ENCODE measurements at regions not wholly inside any gene's neighbourhood (a gene's known extent, or its start where the extent isn't known, plus 50 kb on each side); places are given as distances from the start of the nearest gene placed in this dataset.

GRCh38 chr5:98514215-98514614 is 259.2 kb upstream of the RGMB start:
- no peaks in the 10 kb centered on the region for H3K36me3 ChIP-seq
- intact Hi-C loops (cut with DNase I; ENCODE audit: low total_unique reads) = no loop called here
- no peak for ATAC-seq
- H3K4me3 ChIP-seq = no peak overlapping the region
- no peak overlapping the region for H3K27ac ChIP-seq
- no peaks in the 10 kb centered on the region for H3K9me3 ChIP-seq
- in situ Hi-C loops (cut with MboI; ENCODE audit: low sequenced_read_pairs in 4 of 4) = no loop called here
- H3K27me3 ChIP-seq = no peaks in the 10 kb centered on the region
- TF ChIP-seq POLR2A (IDR thresholded peaks at IDR 0.05) = no peak
- TF ChIP-seq CTCF (IDR thresholded peaks at IDR 0.05 in 4 of 5, conservative IDR thresholded peaks at IDR 0.05 in 1 of 5) = no peak
- no peak for DNase-seq
- no peaks in the 10 kb centered on the region for H3K4me1 ChIP-seq

- ATAC-seq (no peak), DNase-seq (no peak)
- H3K9me3 ChIP-seq = no peaks in the 10 kb centered on the region
- intact Hi-C loops (cut with DNase I; ENCODE audit: low total_unique reads) = no loop called here
- no peak overlapping the region for H3K27ac ChIP-seq
- no peaks in the 10 kb centered on the region for H3K36me3 ChIP-seq
- TF ChIP-seq POLR2A (IDR thresholded peaks at IDR 0.05) (no peak), CTCF (IDR thresholded peaks at IDR 0.05 in 4 of 5, conservative IDR thresholded peaks at IDR 0.05 in 1 of 5) (no peak)
- H3K27me3 ChIP-seq = no peaks in the 10 kb centered on the region
- H3K4me1 ChIP-seq = no peaks in the 10 kb centered on the region
- in situ Hi-C loops (cut with MboI; ENCODE audit: low sequenced_read_pairs in 4 of 4) = no loop called here
- H3K4me3 ChIP-seq = no peak overlapping the region
These were observed 256.8 kb upstream of the RGMB start for GRCh38 chr5:98516701-98517100.

GRCh38 chr5:98517560-98518366 is 255.7 kb upstream of the RGMB start:
- ATAC-seq (no peak), DNase-seq (no peak)
- Histone ChIP-seq H3K4me3 (no peak overlapping the region), H3K27ac (no peak overlapping the region), H3K27me3 (no peaks in the 10 kb centered on the region), H3K9me3 (no peaks in the 10 kb centered on the region), H3K36me3 (no peaks in the 10 kb centered on the region), H3K4me1 (no peaks in the 10 kb centered on the region)
- in situ Hi-C loops (cut with MboI; ENCODE audit: low sequenced_read_pairs in 4 of 4) = no loop called here
- intact Hi-C loops (cut with DNase I; ENCODE audit: low total_unique reads) = no loop called here
- TF ChIP-seq POLR2A (IDR thresholded peaks at IDR 0.05) (no peak), CTCF (IDR thresholded peaks at IDR 0.05 in 4 of 5, conservative IDR thresholded peaks at IDR 0.05 in 1 of 5) (no peak)

GRCh38 chr5:98518754-98519153 is 254.7 kb upstream of the RGMB start:
- in situ Hi-C loops (cut with MboI; ENCODE audit: low sequenced_read_pairs in 4 of 4) (no loop called here), intact Hi-C loops (cut with DNase I; ENCODE audit: low total_unique reads) (no loop called here)
- H3K4me3 ChIP-seq = no peak overlapping the region
- no peaks in the 10 kb centered on the region for H3K4me1 ChIP-seq
- no peak overlapping the region for H3K27ac ChIP-seq
- DNase-seq (no peak), ATAC-seq (no peak)
- TF ChIP-seq CTCF (IDR thresholded peaks at IDR 0.05 in 4 of 5, conservative IDR thresholded peaks at IDR 0.05 in 1 of 5) (no peak), POLR2A (IDR thresholded peaks at IDR 0.05) (no peak)
- no peaks in the 10 kb centered on the region for H3K9me3 ChIP-seq
- no peaks in the 10 kb centered on the region for H3K36me3 ChIP-seq
- no peaks in the 10 kb centered on the region for H3K27me3 ChIP-seq

- DNase-seq = no peak
- H3K36me3 ChIP-seq = no peaks in the 10 kb centered on the region
- TF ChIP-seq POLR2A (IDR thresholded peaks at IDR 0.05) = no peak
- TF ChIP-seq CTCF (IDR thresholded peaks at IDR 0.05 in 4 of 5, conservative IDR thresholded peaks at IDR 0.05 in 1 of 5) = no peak
- H3K27me3 ChIP-seq = no peaks in the 10 kb centered on the region
- no peaks in the 10 kb centered on the region for H3K9me3 ChIP-seq
- no peak overlapping the region for H3K4me3 ChIP-seq
- ATAC-seq = no peak
- H3K4me1 ChIP-seq = no peaks in the 10 kb centered on the region
- H3K27ac ChIP-seq = no peak overlapping the region
- intact Hi-C loops (cut with DNase I; ENCODE audit: low total_unique reads) = no loop called here
- in situ Hi-C loops (cut with MboI; ENCODE audit: low sequenced_read_pairs in 4 of 4) = no loop called here
These were observed 253.9 kb upstream of the RGMB start for GRCh38 chr5:98519571-98519970.

All from gastrocnemius medialis (tissue), 4 donors.